Hypothalamus (tissue), 51 donors: ENCODE measurements at regions not wholly inside any gene's neighbourhood (a gene's known extent, or its start where the extent isn't known, plus 50 kb on each side); places are given as distances from the start of the nearest gene placed in this dataset.
"Not testable (repeated sequence)": the region's sequence is repeated elsewhere in the genome, so short reads cannot be mapped to it uniquely, and the experiment has no call there.

ENCODE experiments used
- DNase-seq, 51 donors: peaks; one replicate each; lab custom pipeline; 2025; lab: John Stamatoyannopoulos, UW

GRCh38 chr4:58871509-58871908, 1761.3 kb upstream of the IGFBP7 start:
- DNase-seq = no peak

GRCh38 chr4:58849026-58849425, 1738.8 kb upstream of the IGFBP7 start:
- DNase-seq = no peak

GRCh38 chr4:58843455-58843854, 1733.3 kb upstream of the IGFBP7 start:
- DNase-seq = no peak

GRCh38 chr4:58833126-58833525, 1722.9 kb upstream of the IGFBP7 start:
- DNase-seq = no peak

- no peak for DNase-seq
Observed at GRCh38 chr4:58825278-58825677, 1715.1 kb upstream of the IGFBP7 start.

- not testable (repeated sequence) for DNase-seq
Observed at GRCh38 chr4:58818560-58818959, 1708.4 kb upstream of the IGFBP7 start.

GRCh38 chr4:58809948-58810347, 1699.8 kb upstream of the IGFBP7 start:
- DNase-seq = no peak

GRCh38 chr4:58809366-58809765, 1699.2 kb upstream of the IGFBP7 start:
- DNase-seq = no peak

- no peak for DNase-seq
Observed at GRCh38 chr4:58808817-58809216, 1698.6 kb upstream of the IGFBP7 start.

GRCh38 chr4:58807843-58808615, 1697.8 kb upstream of the IGFBP7 start:
- no peak for DNase-seq

- no peak for DNase-seq
Observed at GRCh38 chr4:58776627-58777026, 1666.4 kb upstream of the IGFBP7 start.

- no peak for DNase-seq
Observed at GRCh38 chr4:58767598-58767997, 1657.4 kb upstream of the IGFBP7 start.

- no peak for DNase-seq
Observed at GRCh38 chr4:58766763-58767162, 1656.6 kb upstream of the IGFBP7 start.

GRCh38 chr4:58761563-58761962, 1651.4 kb upstream of the IGFBP7 start:
- DNase-seq = no peak

GRCh38 chr4:58760737-58761136, 1650.6 kb upstream of the IGFBP7 start:
- DNase-seq = no peak

GRCh38 chr4:58760100-58760499, 1649.9 kb upstream of the IGFBP7 start:
- DNase-seq = no peak

- DNase-seq = no peak
Observed at GRCh38 chr4:58749206-58749605, 1639.0 kb upstream of the IGFBP7 start.

GRCh38 chr4:58740897-58741296, 1630.7 kb upstream of the IGFBP7 start:
- DNase-seq = no peak

- no peak for DNase-seq
Observed at GRCh38 chr4:58739275-58739674, 1629.1 kb upstream of the IGFBP7 start.

GRCh38 chr4:58738375-58738774, 1628.2 kb upstream of the IGFBP7 start:
- no peak for DNase-seq

GRCh38 chr4:58734030-58734674, 1624.0 kb upstream of the IGFBP7 start:
- no peak for DNase-seq

GRCh38 chr4:58732973-58733372, 1622.8 kb upstream of the IGFBP7 start:
- no peak for DNase-seq
